Lower leg skin (tissue), 4 donors: ENCODE measurements at regions not wholly inside any gene's neighbourhood (a gene's known extent, or its start where the extent isn't known, plus 50 kb on each side); places are given as distances from the start of the nearest gene placed in this dataset.
"Not testable (repeated sequence)": the region's sequence is repeated elsewhere in the genome, so short reads cannot be mapped to it uniquely, and the experiment has no call there.

Source experiments
- DNase-seq, 2 donors: peaks; one replicate each; pipeline ENCODE4 v3.0.0-alpha.2; 2019; ENCODE audit warnings: low spot score in 2 of 2
- H3K4me3 ChIP-seq: fragments of 200-600 bp; sonication (generic); 2 replicates; pipeline ENCODE4 v1.5.1; 2017; ENCODE audit warnings: mild to moderate bottlenecking, low read depth; ENCODE audit not compliant: poor library complexity, severe bottlenecking
- CTCF ChIP-seq, 3 donors: fragments of 450-650 bp; IDR thresholded peaks; one replicate each; pipeline ENCODE4 v1.5.1; 2016; ENCODE audit warnings: antibody characterized with exemption in 3 of 3, mild to moderate bottlenecking in 3 of 3, moderate library complexity in 2 of 3
- POLR2A ChIP-seq, 2 donors: fragments of 450-650 bp; IDR thresholded peaks; one replicate each; pipeline ENCODE4 v1.6.1; 2016 to 2017; ENCODE audit warnings: antibody characterized with exemption in 2 of 2, mild to moderate bottlenecking in 1 of 2, moderate library complexity in 1 of 2
- WGBS, 2 donors: methylation state at CpG; one replicate each; pipeline ENCODE4 v1.1.5; 2018; 5-methylcytosine and 5-hydroxymethylcytosine counted together
- intact Hi-C: fragments of 100-400 bp; cut with DNase I; formaldehyde crosslinking; loops from one replicate; pipeline ENCODE4 v1.15.0; 2023; ENCODE audit warnings: low total_unique reads

GRCh38 chr7:26424319-26424718 lies 132.7 kb downstream of the SNX10 start:
- intact Hi-C loops, result not testable (repeated sequence)

DNA sequence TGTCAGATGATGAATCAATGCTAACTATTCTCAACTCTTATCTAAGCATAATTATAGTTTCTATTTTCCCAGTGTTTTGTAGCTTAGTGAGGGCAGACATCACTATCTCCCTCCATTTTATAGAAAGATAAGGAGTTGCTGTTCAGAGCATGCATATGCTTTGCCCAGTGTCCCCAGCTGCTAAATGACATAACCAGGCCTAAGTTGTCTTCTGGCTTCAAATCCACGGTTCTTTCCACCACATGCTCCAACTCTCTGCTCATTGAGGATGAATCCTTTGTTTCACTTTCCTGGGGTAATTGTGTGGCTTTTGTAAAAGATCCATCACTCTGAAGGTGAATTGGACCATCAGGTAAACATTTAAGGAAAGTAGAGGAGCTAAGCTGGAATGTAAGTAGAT lies 134.0 kb downstream of the SNX10 start:
- WGBS, 2 donors, result 80 to 81% methylated on average over 1 of the region's 1 CpG
- TF ChIP-seq POLR2A (IDR thresholded peaks at IDR 0.05) (no peak), CTCF (IDR thresholded peaks at IDR 0.05) (no peak)
- intact Hi-C loops, result no loop called here
- no peak for DNase-seq
- no peak overlapping the region for H3K4me3 ChIP-seq

More at GRCh38 chr7:26424319-26424718, 132.7 kb downstream of the SNX10 start:
- WGBS, 2 donors, result 92 to 100% methylated on average over 1 of the region's 1 CpG
- DNase-seq, H3K4me3 ChIP-seq: not testable (repeated sequence)

GRCh38 chr7:26426096-26426495 lies 134.4 kb downstream of the SNX10 start:
- H3K4me3 ChIP-seq, result no peak overlapping the region
- WGBS, 2 donors, result 65 to 76% methylated on average over 5 of the region's 5 CpGs
- TF ChIP-seq POLR2A (IDR thresholded peaks at IDR 0.05), result no peak
- TF ChIP-seq CTCF (IDR thresholded peaks at IDR 0.05), result no peak
- intact Hi-C loops, result no loop called here
- DNase-seq, result no peak

- intact Hi-C loops, result no loop called here
- DNase-seq, result no peak
- TF ChIP-seq CTCF (IDR thresholded peaks at IDR 0.05) (no peak), POLR2A (IDR thresholded peaks at IDR 0.05) (no peak)
- no peak overlapping the region for H3K4me3 ChIP-seq
- WGBS, 2 donors, result 79 to 82% methylated on average over 3 of the region's 3 CpGs
Observed at GRCh38 chr7:26428571-26428970, 136.9 kb downstream of the SNX10 start.

- TF ChIP-seq CTCF (IDR thresholded peaks at IDR 0.05), result no peak
- no peak for TF ChIP-seq POLR2A (IDR thresholded peaks at IDR 0.05)
- DNase-seq, result no peak
- WGBS, 2 donors, result 81 to 83% methylated on average over 5 of the region's 5 CpGs
- no peak overlapping the region for H3K4me3 ChIP-seq
- intact Hi-C loops, result no loop called here
Observed at GRCh38 chr7:26429168-26429567, 137.5 kb downstream of the SNX10 start.

GRCh38 chr7:26434974-26435373 lies 143.3 kb downstream of the SNX10 start:
- intact Hi-C loops, result no loop called here
- WGBS, 2 donors, result 63 to 65% methylated on average over 3 of the region's 3 CpGs
- H3K4me3 ChIP-seq, result no peak overlapping the region

More at GRCh38 chr7:26434974-26435373, 143.3 kb downstream of the SNX10 start:
- TF ChIP-seq POLR2A (IDR thresholded peaks at IDR 0.05), result no peak
- no peak for TF ChIP-seq CTCF (IDR thresholded peaks at IDR 0.05)
- no peak for DNase-seq
